Colonic mucosa (tissue), 4 donors: ENCODE measurements at regions not wholly inside any gene's neighbourhood (a gene's known extent, or its start where the extent isn't known, plus 50 kb on each side); places are given as distances from the start of the nearest gene placed in this dataset.

ENCODE experiments used
- DNase-seq: peaks from one replicate; pipeline ENCODE4 v3.0.0-alpha.2; 2020
- H3K27ac ChIP-seq: fragments of 200-600 bp; one replicate; pipeline ENCODE4 v1.8.0; 2021
- H3K27me3 ChIP-seq: fragments of 200-600 bp; one replicate; pipeline ENCODE4 v1.8.0; 2021
- H3K36me3 ChIP-seq: fragments of 200-600 bp; one replicate; pipeline ENCODE4 v1.8.0; 2021
- H3K4me1 ChIP-seq: fragments of 200-600 bp; one replicate; pipeline ENCODE4 v1.8.0; 2021; ENCODE audit warnings: mild to moderate bottlenecking
- H3K4me3 ChIP-seq: fragments of 200-600 bp; one replicate; pipeline ENCODE4 v1.8.0; 2021
- H3K9ac ChIP-seq, 2 donors: one replicate each; pipeline ENCODE4 v1.7.0; 2013; ENCODE audit warnings: control low read depth in 2 of 2, low read depth in 2 of 2, low read length in 2 of 2
- H3K9me3 ChIP-seq: fragments of 200-600 bp; one replicate; pipeline ENCODE4 v1.8.0; 2021
- CTCF ChIP-seq: fragments of 200-600 bp; IDR thresholded peaks from one replicate; pipeline ENCODE4 v1.8.0; 2022; ENCODE audit warnings: antibody characterized with exemption, mild to moderate bottlenecking
- intact Hi-C: fragments of 100-400 bp; cut with DNase I; formaldehyde crosslinking; loops from one replicate; pipeline ENCODE4 v1.14.1; 2022
- donor health status: healthy.
- donor health status: DM: no; HTN: no; CAD: no.
- donor health status: DM: no; HTN: no; CAD: no.

- Histone ChIP-seq H3K4me3 (no peak overlapping the region), H3K27ac (no peak overlapping the region), H3K4me1 (no peaks in the 10 kb centered on the region), H3K9me3 (no peaks in the 10 kb centered on the region), H3K27me3 (no peaks in the 10 kb centered on the region), H3K9ac (no peak overlapping the region), H3K36me3 (no peaks in the 10 kb centered on the region)
- intact Hi-C loops = no loop called here
- no peak for DNase-seq
- no peak for TF ChIP-seq CTCF
Measured at GRCh38 chr11:113546757-113547507, 71.7 kb upstream of the DRD2 start.

- H3K27ac ChIP-seq = no peak overlapping the region
- no peaks in the 10 kb centered on the region for H3K4me1 ChIP-seq
- DNase-seq = no peak
- H3K4me3 ChIP-seq = no peak overlapping the region
- no peak overlapping the region for H3K9ac ChIP-seq
- intact Hi-C loops = no loop called here
- no peaks in the 10 kb centered on the region for H3K9me3 ChIP-seq
- H3K27me3 ChIP-seq = no peaks in the 10 kb centered on the region
- no peak for TF ChIP-seq CTCF
- no peaks in the 10 kb centered on the region for H3K36me3 ChIP-seq
Measured at GRCh38 chr11:113542420-113542819, 67.2 kb upstream of the DRD2 start.

- no peak overlapping the region for H3K4me3 ChIP-seq
- intact Hi-C loops = no loop called here
- TF ChIP-seq CTCF = no peak
- H3K36me3 ChIP-seq = no peaks in the 10 kb centered on the region
- H3K27ac ChIP-seq = no peak overlapping the region
- H3K9ac ChIP-seq = no peak overlapping the region
- no peak for DNase-seq
- no peaks in the 10 kb centered on the region for H3K9me3 ChIP-seq
- H3K27me3 ChIP-seq = no peaks in the 10 kb centered on the region
- H3K4me1 ChIP-seq = no peaks in the 10 kb centered on the region
Measured at GRCh38 chr11:113540416-113541330, 65.5 kb upstream of the DRD2 start.

GRCh38 chr11:113538451-113539412, 63.5 kb upstream of the DRD2 start:
- Histone ChIP-seq H3K36me3 (no peaks in the 10 kb centered on the region), H3K9me3 (no peaks in the 10 kb centered on the region), H3K9ac (no peak overlapping the region), H3K4me1 (no peaks in the 10 kb centered on the region), H3K4me3 (no peak overlapping the region), H3K27ac (no peak overlapping the region), H3K27me3 (no peaks in the 10 kb centered on the region)
- TF ChIP-seq CTCF = no peak
- no peak for DNase-seq
- intact Hi-C loops = loop anchor here (10.0 kb wide), 1 partner anchor 196 kb away; no protein-coding TSS in a partner anchor

GRCh38 chr11:113534625-113535024, 59.4 kb upstream of the DRD2 start:
- no peaks in the 10 kb centered on the region for H3K9me3 ChIP-seq
- H3K27me3 ChIP-seq = no peaks in the 10 kb centered on the region
- no peak for TF ChIP-seq CTCF
- no peak overlapping the region for H3K9ac ChIP-seq
- intact Hi-C loops = loop anchor here (10.0 kb wide), 1 partner anchor 200 kb away; no protein-coding TSS in a partner anchor
- no peak overlapping the region for H3K4me3 ChIP-seq
- no peaks in the 10 kb centered on the region for H3K4me1 ChIP-seq
- DNase-seq = no peak
- no peaks in the 10 kb centered on the region for H3K36me3 ChIP-seq
- no peak overlapping the region for H3K27ac ChIP-seq
